Thyroid gland (tissue), 4 donors: ENCODE measurements at regions not wholly inside any gene's neighbourhood (a gene's known extent, or its start where the extent isn't known, plus 50 kb on each side); places are given as distances from the start of the nearest gene placed in this dataset.

Experiments
- CTCF ChIP-seq, 6 experiments: fragments of 200-600 bp in 3 of 6; fragments of 450-650 bp in 3 of 6; sonication (generic) in 3 of 6; IDR thresholded peaks; one replicate each; pipeline ENCODE4 v1.5.1; 2016 to 2019; ENCODE audit warnings: antibody characterized with exemption in 6 of 6, mild to moderate bottlenecking in 2 of 6, inconsistent platforms in 1 of 6, moderate library complexity in 1 of 6
- POLR2A ChIP-seq, 2 donors: fragments of 450-650 bp; IDR thresholded peaks; one replicate each; pipeline ENCODE4 v1.6.1; 2017; ENCODE audit warnings: antibody characterized with exemption in 2 of 2, mild to moderate bottlenecking in 2 of 2, moderate library complexity in 1 of 2

- no peak for TF ChIP-seq CTCF (IDR thresholded peaks at IDR 0.05)
- no peak for TF ChIP-seq POLR2A (IDR thresholded peaks at IDR 0.05)
These were observed 81.8 kb upstream of the UBE2E1 start for GRCh38 chr3:23723930-23724329.
